PFSK-1 (cell line): ENCODE measurements at regions not wholly inside any gene's neighbourhood (a gene's known extent, or its start where the extent isn't known, plus 50 kb on each side); places are given as distances from the start of the nearest gene placed in this dataset.

Source experiments
- FOXP2 ChIP-seq: optimal IDR thresholded peaks from 2 replicates; pipeline ENCODE3; 2011; ENCODE audit warnings: borderline replicate concordance, control low read depth, inconsistent platforms; ENCODE audit not compliant: insufficient read depth; ENCODE audit errors: extremely low read length, extremely low read depth
- POLR2AphosphoS5 ChIP-seq: IDR thresholded peaks from 2 replicates; pipeline ENCODE4 v1.6.1; 2012; ENCODE audit warnings: low read depth, mild to moderate bottlenecking, control low read depth, low read length, moderate library complexity
- REST ChIP-seq, 2 experiments: IDR thresholded peaks; 2 replicates each; pipeline versions ENCODE4 v1.6.1 to v1.8.0; 2011 to 2012; ENCODE audit warnings: low read depth in 2 of 2, low read length in 2 of 2, control low read depth in 1 of 2, inconsistent platforms in 1 of 2, mild to moderate bottlenecking in 1 of 2, moderate library complexity in 1 of 2; ENCODE audit not compliant: insufficient read depth in 1 of 2
- SIN3A ChIP-seq: IDR thresholded peaks from 2 replicates; pipeline ENCODE4 v1.6.1; 2012; ENCODE audit warnings: mild to moderate bottlenecking, low read length, moderate library complexity, borderline replicate concordance; ENCODE audit not compliant: insufficient read depth
- TAF1 ChIP-seq: IDR thresholded peaks from 2 replicates; pipeline ENCODE4 v1.6.1; 2012; ENCODE audit warnings: low read length, control low read depth, borderline replicate concordance; ENCODE audit not compliant: insufficient read depth

- no peak for TF ChIP-seq POLR2AphosphoS5
Observed at GRCh38 chr3:181966393-181966792, 254.7 kb downstream of the SOX2 start.

- TF ChIP-seq SIN3A (no peak), POLR2AphosphoS5 (no peak), REST (IDR thresholded peaks at IDR 0.05; ENCODE audit: insufficient read depth in 1 of 2, low read depth in 2 of 2, low read length in 2 of 2) (no peak), TAF1 (no peak), FOXP2 (no peak)
Observed at GRCh38 chr3:181969925-181970324, 258.2 kb downstream of the SOX2 start.

GRCh38 chr3:181971424-181971823 is 259.7 kb downstream of the SOX2 start:
- TF ChIP-seq FOXP2 (no peak), REST (IDR thresholded peaks at IDR 0.05; ENCODE audit: insufficient read depth in 1 of 2, low read depth in 2 of 2, low read length in 2 of 2) (no peak), POLR2AphosphoS5 (no peak), SIN3A (no peak), TAF1 (no peak)

- no peak for TF ChIP-seq TAF1
- no peak for TF ChIP-seq REST (IDR thresholded peaks at IDR 0.05; ENCODE audit: insufficient read depth in 1 of 2, low read depth in 2 of 2, low read length in 2 of 2)
- no peak for TF ChIP-seq POLR2AphosphoS5
- no peak for TF ChIP-seq SIN3A
- no peak for TF ChIP-seq FOXP2
Observed at GRCh38 chr3:181974198-181974597, 262.5 kb downstream of the SOX2 start.

GRCh38 chr3:181976526-181976925 is 264.8 kb downstream of the SOX2 start:
- TF ChIP-seq TAF1: no peak
- no peak for TF ChIP-seq POLR2AphosphoS5
- no peak for TF ChIP-seq REST (IDR thresholded peaks at IDR 0.05; ENCODE audit: insufficient read depth in 1 of 2, low read depth in 2 of 2, low read length in 2 of 2)
- no peak for TF ChIP-seq FOXP2
- TF ChIP-seq SIN3A: no peak
